Mesenchymal stem cell (in vitro differentiated cells and primary cell): ENCODE measurements at regions not wholly inside any gene's neighbourhood (a gene's known extent, or its start where the extent isn't known, plus 50 kb on each side); places are given as distances from the start of the nearest gene placed in this dataset.

ENCODE experiments used
- DNase-seq: peaks from one replicate; pipeline ENCODE4 v3.0.0-alpha.2; 2013
- H2AFZ ChIP-seq: one replicate; pipeline ENCODE4 v1.6.1; 2013; ENCODE audit warnings: low read depth, mild to moderate bottlenecking, control low read depth, inconsistent platforms, low read length, moderate library complexity
- H2AK5ac ChIP-seq: 2 replicates; pipeline ENCODE4 v1.6.1; 2013; ENCODE audit warnings: low read length, moderate library complexity, mild to moderate bottlenecking, inconsistent platforms; ENCODE audit not compliant: severe bottlenecking
- H2BK120ac ChIP-seq: one replicate; pipeline ENCODE4 v1.6.1; 2013; ENCODE audit warnings: low read depth, mild to moderate bottlenecking, inconsistent platforms, low read length, moderate library complexity
- H2BK12ac ChIP-seq, 2 experiments: one replicate each; pipeline ENCODE4 v1.6.1; 2013; ENCODE audit warnings: inconsistent platforms in 2 of 2, low read length in 2 of 2, mild to moderate bottlenecking in 2 of 2, moderate library complexity in 2 of 2, control low read depth in 1 of 2
- H2BK15ac ChIP-seq: one replicate; pipeline ENCODE4 v1.6.1; 2013; ENCODE audit warnings: mild to moderate bottlenecking, low read depth, inconsistent platforms; ENCODE audit not compliant: poor library complexity, severe bottlenecking
- H2BK5ac ChIP-seq: 2 replicates; pipeline ENCODE4 v1.6.1; 2013; ENCODE audit warnings: low read depth, mild to moderate bottlenecking, low read length, control low read depth, inconsistent platforms; ENCODE audit not compliant: poor library complexity, severe bottlenecking
- H3K14ac ChIP-seq, 2 experiments: one replicate each; pipeline ENCODE4 v1.6.1; 2013; ENCODE audit warnings: inconsistent platforms in 2 of 2, low read length in 2 of 2, control low read depth in 1 of 2, mild to moderate bottlenecking in 1 of 2, moderate library complexity in 1 of 2
- H3K18ac ChIP-seq, 2 experiments: one replicate each; pipeline ENCODE4 v1.6.1; 2013; ENCODE audit warnings: inconsistent platforms in 2 of 2, low read length in 2 of 2, control low read depth in 1 of 2, low read depth in 1 of 2, mild to moderate bottlenecking in 1 of 2
- H3K23ac ChIP-seq, 2 experiments: one replicate each; pipeline ENCODE4 v1.6.1; 2013; ENCODE audit warnings: inconsistent platforms in 2 of 2, low read length in 2 of 2, mild to moderate bottlenecking in 2 of 2, moderate library complexity in 2 of 2, control low read depth in 1 of 2
- H3K27ac ChIP-seq: 2 replicates; pipeline ENCODE4 v1.5.1; 2013; ENCODE audit warnings: mild to moderate bottlenecking, moderate library complexity, low read length, control low read depth, inconsistent platforms; ENCODE audit not compliant: poor library complexity, severe bottlenecking
- H3K27me3 ChIP-seq, 2 experiments: 2 replicates each; pipeline versions ENCODE4 v1.6.1 to v1.7.0; 2013; ENCODE audit warnings: low read length in 2 of 2, mild to moderate bottlenecking in 2 of 2, moderate library complexity in 2 of 2, control low read depth in 1 of 2, inconsistent platforms in 1 of 2; ENCODE audit not compliant: control insufficient read depth in 1 of 2, insufficient read depth in 1 of 2
- H3K36me3 ChIP-seq, 2 experiments: 2 replicates each; pipeline versions ENCODE4 v1.6.1 to v1.7.0; 2013; ENCODE audit warnings: low read length in 2 of 2, control low read depth in 1 of 2, inconsistent platforms in 1 of 2, low read depth in 1 of 2, mild to moderate bottlenecking in 1 of 2; ENCODE audit not compliant: insufficient read depth in 2 of 2, control insufficient read depth in 1 of 2
- H3K4ac ChIP-seq, 2 experiments: one replicate each; pipeline ENCODE4 v1.6.1; 2013; ENCODE audit warnings: inconsistent platforms in 2 of 2, low read length in 2 of 2, mild to moderate bottlenecking in 2 of 2, moderate library complexity in 2 of 2, control low read depth in 1 of 2, low read depth in 1 of 2
- H3K4me1 ChIP-seq: 2 replicates; pipeline ENCODE4 v1.6.1; 2013; ENCODE audit warnings: low read depth, low read length, control low read depth; ENCODE audit not compliant: control insufficient read depth, insufficient read depth
- H3K4me2 ChIP-seq: 2 replicates; pipeline ENCODE4 v1.6.1; 2013; ENCODE audit warnings: low read length, mild to moderate bottlenecking, inconsistent platforms; ENCODE audit not compliant: poor library complexity, severe bottlenecking
- H3K4me3 ChIP-seq, 2 experiments: 2 replicates each; pipeline versions ENCODE4 v1.5.1 to v1.7.0; 2013; ENCODE audit warnings: low read length in 2 of 2, mild to moderate bottlenecking in 2 of 2, control low read depth in 1 of 2, low read depth in 1 of 2; ENCODE audit not compliant: insufficient read depth in 1 of 2
- H3K79me1 ChIP-seq: replicated peaks from 2 replicates; pipeline ENCODE4 v1.6.1; 2013; ENCODE audit warnings: mild to moderate bottlenecking, control low read depth, low read length, inconsistent platforms; ENCODE audit not compliant: poor library complexity, severe bottlenecking
- H3K9ac ChIP-seq: 2 replicates; pipeline ENCODE4 v1.7.0; 2013; ENCODE audit warnings: mild to moderate bottlenecking, low read length, moderate library complexity
- H3K9me3 ChIP-seq: 2 replicates; pipeline ENCODE4 v1.7.0; 2013; ENCODE audit warnings: mild to moderate bottlenecking, low read length; ENCODE audit not compliant: control insufficient read depth
- H4K8ac ChIP-seq: one replicate; pipeline ENCODE4 v1.6.1; 2013; ENCODE audit warnings: inconsistent platforms, mild to moderate bottlenecking, low read length, moderate library complexity
- H4K91ac ChIP-seq: one replicate; pipeline ENCODE4 v1.6.1; 2013; ENCODE audit warnings: mild to moderate bottlenecking, low read length, inconsistent platforms
- WGBS: methylation state at CpG from one replicate; pipeline ENCODE4 v1.1.7; 2013; ENCODE audit warnings: mixed read lengths; 5-methylcytosine and 5-hydroxymethylcytosine counted together

GRCh38 chr2:12870692-12871091 is 154.0 kb downstream of the TRIB2 start:
- H3K9me3 ChIP-seq, result no peaks in the 10 kb centered on the region
- no peak overlapping the region for H3K18ac ChIP-seq
- no peak overlapping the region for H3K4me2 ChIP-seq
- no peak overlapping the region for H2BK120ac ChIP-seq
- H4K8ac ChIP-seq, result no peak overlapping the region
- H4K91ac ChIP-seq, result no peak overlapping the region
- no peak overlapping the region for H2BK15ac ChIP-seq
- no peak overlapping the region for H2AK5ac ChIP-seq
- no peaks in the 10 kb centered on the region for H3K36me3 ChIP-seq
- no peak overlapping the region for H3K23ac ChIP-seq
- H3K79me1 ChIP-seq, result no peaks in the 10 kb centered on the region
- no peak overlapping the region for H3K4me3 ChIP-seq
- DNase-seq, result no peak
- no peak overlapping the region for H3K4ac ChIP-seq
- peak overlapping the region in 1 of 2 experiments; percentile 56 for H2BK12ac ChIP-seq
- no peak overlapping the region for H3K14ac ChIP-seq
- no peak overlapping the region for H3K27ac ChIP-seq
- 80% methylated on average over 1 of the region's 1 CpG for WGBS
- H3K4me1 ChIP-seq, result no peaks in the 10 kb centered on the region
- no peak overlapping the region for H2BK5ac ChIP-seq
- H2AFZ ChIP-seq, result no peak overlapping the region
- no peak overlapping the region for H3K9ac ChIP-seq
- H3K27me3 ChIP-seq, result no peaks in the 10 kb centered on the region

- Histone ChIP-seq H3K14ac (no peak overlapping the region), H3K9ac (no peak overlapping the region), H2BK120ac (no peak overlapping the region), H2AFZ (no peak overlapping the region), H3K27ac (no peak overlapping the region), H3K36me3 (no peaks in the 10 kb centered on the region), H3K4ac (peak overlapping the region in 1 of 2 experiments; percentile 72), H2BK15ac (no peak overlapping the region), H2BK12ac (peak overlapping the region in 1 of 2 experiments; percentile 89), H2BK5ac (no peak overlapping the region), H3K79me1 (no peaks in the 10 kb centered on the region), H2AK5ac (no peak overlapping the region), H3K4me3 (no peak overlapping the region), H4K91ac (peak overlapping the region; percentile 68), H3K4me1 (no peaks in the 10 kb centered on the region), H3K9me3 (no peaks in the 10 kb centered on the region), H4K8ac (no peak overlapping the region), H3K4me2 (no peak overlapping the region), H3K18ac (no peak overlapping the region), H3K27me3 (no peaks in the 10 kb centered on the region), H3K23ac (no peak overlapping the region)
- WGBS, result 96% methylated on average over 6 of the region's 6 CpGs
- DNase-seq, result no peak
These were observed 155.1 kb downstream of the TRIB2 start for GRCh38 chr2:12871694-12872315.

GRCh38 chr2:12877761-12878160 is 161.0 kb downstream of the TRIB2 start:
- H3K23ac ChIP-seq, result no peak overlapping the region
- no peak overlapping the region for H3K4me2 ChIP-seq
- no peak overlapping the region for H2AK5ac ChIP-seq
- no peak overlapping the region for H3K18ac ChIP-seq
- no peak overlapping the region for H3K9ac ChIP-seq
- no peaks in the 10 kb centered on the region for H3K9me3 ChIP-seq
- H3K27ac ChIP-seq, result no peak overlapping the region
- H3K4ac ChIP-seq, result no peak overlapping the region
- H2BK120ac ChIP-seq, result no peak overlapping the region
- H2BK12ac ChIP-seq, result no peak overlapping the region
- 80% methylated on average over 1 of the region's 2 CpGs for WGBS
- no peak overlapping the region for H3K14ac ChIP-seq
- no peaks in the 10 kb centered on the region for H3K36me3 ChIP-seq
- no peaks in the 10 kb centered on the region for H3K4me1 ChIP-seq
- H2AFZ ChIP-seq, result no peak overlapping the region
- no peak overlapping the region for H2BK5ac ChIP-seq
- no peak overlapping the region for H4K91ac ChIP-seq
- no peak overlapping the region for H3K4me3 ChIP-seq
- H3K79me1 ChIP-seq, result no peaks in the 10 kb centered on the region
- no peak for DNase-seq
- H4K8ac ChIP-seq, result no peak overlapping the region
- H2BK15ac ChIP-seq, result no peak overlapping the region
- no peaks in the 10 kb centered on the region for H3K27me3 ChIP-seq

GRCh38 chr2:12879649-12880048 is 162.9 kb downstream of the TRIB2 start:
- Histone ChIP-seq H3K4ac (no peak overlapping the region), H3K79me1 (no peaks in the 10 kb centered on the region), H3K23ac (no peak overlapping the region), H2BK120ac (no peak overlapping the region), H3K4me1 (peaks cover 3% of the 10 kb centered on the region), H4K91ac (no peak overlapping the region), H3K14ac (no peak overlapping the region), H2AFZ (no peak overlapping the region), H3K9me3 (no peaks in the 10 kb centered on the region), H3K27ac (no peak overlapping the region), H3K27me3 (no peaks in the 10 kb centered on the region), H4K8ac (no peak overlapping the region), H3K4me3 (no peak overlapping the region), H3K36me3 (no peaks in the 10 kb centered on the region), H3K4me2 (no peak overlapping the region), H2BK15ac (no peak overlapping the region), H3K9ac (no peak overlapping the region), H2BK5ac (no peak overlapping the region), H3K18ac (no peak overlapping the region), H2AK5ac (no peak overlapping the region), H2BK12ac (no peak overlapping the region)
- no peak for DNase-seq
- WGBS, result 0% methylated on average over 1 of the region's 1 CpG
